ENCODE measurements at regions not wholly inside any gene's neighbourhood (a gene's known extent, or its start where the extent isn't known, plus 50 kb on each side); places are given as distances from the start of the nearest gene placed in this dataset.

DNA sequence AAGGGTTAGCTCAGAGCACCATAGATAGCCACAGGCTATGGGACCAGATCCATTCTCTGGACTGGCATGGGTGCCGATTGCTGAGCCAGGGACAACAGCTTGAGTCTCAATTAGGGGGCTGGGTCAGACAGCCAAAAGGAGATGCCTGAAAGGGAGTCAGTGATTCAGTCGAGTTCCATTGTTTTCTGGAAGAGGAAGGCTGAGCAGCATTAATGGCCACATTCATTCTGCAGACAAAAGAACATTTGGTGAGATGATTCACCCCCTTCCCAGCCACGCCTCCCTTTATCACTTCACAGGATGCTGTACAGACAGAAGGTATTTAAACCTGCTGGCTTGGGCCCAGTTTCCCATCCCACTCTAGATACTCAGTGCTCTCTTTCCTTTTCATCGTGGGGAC is 131.9 kb downstream of the ADAMTS15 start:
- CTCF ChIA-PET = no interaction called here
- no peak overlapping the region for H3K27ac ChIP-seq (ENCODE audit: extremely low read depth, low read depth, low read length)
- POLR2A ChIA-PET = interaction anchor here (0.6 kb wide), 1 partner anchor 250 kb away, joined by 3 read pairs; no protein-coding TSS in a partner anchor

DNA sequence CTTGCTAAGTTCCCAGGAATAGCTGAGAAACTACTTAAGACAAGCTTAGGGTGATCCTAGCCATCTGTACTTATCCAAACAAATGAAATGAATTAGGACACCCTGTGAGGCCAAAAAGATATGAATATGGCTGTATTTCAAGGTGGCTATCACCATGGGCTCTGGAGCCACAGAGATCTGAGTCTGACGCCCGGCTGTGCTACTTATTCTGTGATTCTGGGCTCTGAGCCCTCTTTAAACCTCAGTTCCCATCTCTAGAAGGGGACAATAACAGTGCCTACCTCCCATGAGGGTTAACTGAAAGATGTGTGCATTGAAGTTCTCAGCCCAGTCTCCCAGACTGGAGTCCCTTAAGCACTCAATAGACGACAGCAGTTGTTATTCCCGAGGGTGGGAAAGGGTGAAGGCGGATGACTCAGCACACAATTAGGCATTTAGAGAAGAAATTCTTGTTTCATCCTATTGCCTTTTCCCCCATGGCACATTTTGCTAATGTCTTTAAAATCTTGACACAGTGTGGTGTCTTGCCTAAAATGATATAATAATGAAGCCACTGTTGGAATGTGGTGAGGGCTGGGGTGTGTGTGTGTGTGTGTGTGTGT is 132.5 kb downstream of the ADAMTS15 start:
- TF ChIP-seq ZFHX2 (tag by site-specific recombination; conservative IDR thresholded peaks at IDR 0.05) (0 out of 2 replicates have a peak, but pooled peaks have one; percentile 16), ZFP3 (tag by site-specific recombination; IDR thresholded peaks at IDR 0.05; ENCODE audit: low read depth) (no peak)
- Histone ChIP-seq H3K36me3 (ENCODE audit: control insufficient read depth in 2 of 2, insufficient read depth in 1 of 2, low read length in 2 of 2) (no peaks in the 10 kb centered on the region), H3K4me1 (ENCODE audit: control insufficient read depth, insufficient read depth, low read length) (peaks cover 4% of the 10 kb centered on the region; the same call in 1 of the 2 replicates), H3K4me3 (ENCODE audit: low read depth, low read length) (no peak overlapping the region), H3K27ac (ENCODE audit: extremely low read depth, low read depth, low read length) (no peak overlapping the region), H3K9me3 (ENCODE audit: control insufficient read depth, insufficient read depth, low read depth, low read length) (no peaks in the 10 kb centered on the region)
- ChIA-PET CTCF (no interaction called here), POLR2A (no interaction called here)

More for the DNA sequence above, 131.9 kb downstream of the ADAMTS15 start:
- TF ChIP-seq ZXDB (tag by site-specific recombination; IDR thresholded peaks at IDR 0.05) (no peak), ZSCAN30 (tag by site-specific recombination; IDR thresholded peaks at IDR 0.05) (no peak), ZNF266 (tag by site-specific recombination; IDR thresholded peaks at IDR 0.05; ENCODE audit: low read depth) (no peak)
- Histone ChIP-seq H3K9me3 (ENCODE audit: control insufficient read depth, insufficient read depth, low read depth, low read length) (no peaks in the 10 kb centered on the region), H3K4me1 (ENCODE audit: control insufficient read depth, insufficient read depth, low read length) (peaks cover 4% of the 10 kb centered on the region; the same call in 1 of the 2 replicates), H3K36me3 (ENCODE audit: control insufficient read depth in 2 of 2, insufficient read depth in 1 of 2, low read length in 2 of 2) (no peaks in the 10 kb centered on the region), H3K4me3 (ENCODE audit: low read depth, low read length) (no peak overlapping the region)

DNA sequence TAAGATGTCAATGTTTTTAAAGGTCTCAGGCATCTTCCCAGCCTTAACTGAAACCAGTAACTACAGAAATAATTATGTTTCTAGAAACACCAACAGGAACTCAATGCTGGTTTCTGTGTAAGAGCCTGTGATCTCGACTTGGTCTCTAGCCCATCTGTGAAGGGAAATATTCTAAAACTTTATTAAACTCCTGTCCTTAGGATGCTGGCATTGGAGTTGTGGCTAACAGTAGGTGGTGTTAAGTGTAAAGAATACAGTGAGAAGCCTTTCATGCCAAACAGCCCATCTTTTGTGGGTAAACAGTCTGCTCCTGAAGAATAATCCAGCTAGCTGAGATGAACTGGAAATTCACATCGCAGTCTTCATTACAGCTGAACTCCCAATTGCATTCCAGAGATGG is 133.2 kb downstream of the ADAMTS15 start:
- no peaks in the 10 kb centered on the region for H3K9me3 ChIP-seq (ENCODE audit: control insufficient read depth, insufficient read depth, low read depth, low read length)
- ChIA-PET CTCF (no interaction called here), POLR2A (no interaction called here)
- H3K4me3 ChIP-seq (ENCODE audit: low read depth, low read length) = no peak overlapping the region
- peaks cover 4% of the 10 kb centered on the region; the same call in 1 of the 2 replicates for H3K4me1 ChIP-seq (ENCODE audit: control insufficient read depth, insufficient read depth, low read length)
- no peaks in the 10 kb centered on the region for H3K36me3 ChIP-seq (ENCODE audit: control insufficient read depth in 2 of 2, insufficient read depth in 1 of 2, low read length in 2 of 2)
- no peak overlapping the region for H3K27ac ChIP-seq (ENCODE audit: extremely low read depth, low read depth, low read length)
- TF ChIP-seq, protein P1, sequence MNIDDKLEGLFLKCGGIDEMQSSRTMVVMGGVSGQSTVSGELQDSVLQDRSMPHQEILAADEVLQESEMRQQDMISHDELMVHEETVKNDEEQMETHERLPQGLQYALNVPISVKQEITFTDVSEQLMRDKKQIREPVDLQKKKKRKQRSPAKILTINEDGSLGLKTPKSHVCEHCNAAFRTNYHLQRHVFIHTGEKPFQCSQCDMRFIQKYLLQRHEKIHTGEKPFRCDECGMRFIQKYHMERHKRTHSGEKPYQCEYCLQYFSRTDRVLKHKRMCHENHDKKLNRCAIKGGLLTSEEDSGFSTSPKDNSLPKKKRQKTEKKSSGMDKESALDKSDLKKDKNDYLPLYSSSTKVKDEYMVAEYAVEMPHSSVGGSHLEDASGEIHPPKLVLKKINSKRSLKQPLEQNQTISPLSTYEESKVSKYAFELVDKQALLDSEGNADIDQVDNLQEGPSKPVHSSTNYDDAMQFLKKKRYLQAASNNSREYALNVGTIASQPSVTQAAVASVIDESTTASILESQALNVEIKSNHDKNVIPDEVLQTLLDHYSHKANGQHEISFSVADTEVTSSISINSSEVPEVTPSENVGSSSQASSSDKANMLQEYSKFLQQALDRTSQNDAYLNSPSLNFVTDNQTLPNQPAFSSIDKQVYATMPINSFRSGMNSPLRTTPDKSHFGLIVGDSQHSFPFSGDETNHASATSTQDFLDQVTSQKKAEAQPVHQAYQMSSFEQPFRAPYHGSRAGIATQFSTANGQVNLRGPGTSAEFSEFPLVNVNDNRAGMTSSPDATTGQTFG (tag by site-specific recombination; IDR thresholded peaks at IDR 0.05; ENCODE audit: borderline replicate concordance) = no peak
- TF ChIP-seq ZIC2 (tag by site-specific recombination; IDR thresholded peaks at IDR 0.05) (no peak), ZNF768 (tag by site-specific recombination; IDR thresholded peaks at IDR 0.05) (no peak), ZNF2 (tag by site-specific recombination; IDR thresholded peaks at IDR 0.05) (no peak), ZNF354C (tag by site-specific recombination; IDR thresholded peaks at IDR 0.05; ENCODE audit: borderline replicate concordance, low read depth) (no peak), ZNF514 (tag by site-specific recombination; IDR thresholded peaks at IDR 0.05) (no peak)
- TF ChIP-seq, protein P2, sequence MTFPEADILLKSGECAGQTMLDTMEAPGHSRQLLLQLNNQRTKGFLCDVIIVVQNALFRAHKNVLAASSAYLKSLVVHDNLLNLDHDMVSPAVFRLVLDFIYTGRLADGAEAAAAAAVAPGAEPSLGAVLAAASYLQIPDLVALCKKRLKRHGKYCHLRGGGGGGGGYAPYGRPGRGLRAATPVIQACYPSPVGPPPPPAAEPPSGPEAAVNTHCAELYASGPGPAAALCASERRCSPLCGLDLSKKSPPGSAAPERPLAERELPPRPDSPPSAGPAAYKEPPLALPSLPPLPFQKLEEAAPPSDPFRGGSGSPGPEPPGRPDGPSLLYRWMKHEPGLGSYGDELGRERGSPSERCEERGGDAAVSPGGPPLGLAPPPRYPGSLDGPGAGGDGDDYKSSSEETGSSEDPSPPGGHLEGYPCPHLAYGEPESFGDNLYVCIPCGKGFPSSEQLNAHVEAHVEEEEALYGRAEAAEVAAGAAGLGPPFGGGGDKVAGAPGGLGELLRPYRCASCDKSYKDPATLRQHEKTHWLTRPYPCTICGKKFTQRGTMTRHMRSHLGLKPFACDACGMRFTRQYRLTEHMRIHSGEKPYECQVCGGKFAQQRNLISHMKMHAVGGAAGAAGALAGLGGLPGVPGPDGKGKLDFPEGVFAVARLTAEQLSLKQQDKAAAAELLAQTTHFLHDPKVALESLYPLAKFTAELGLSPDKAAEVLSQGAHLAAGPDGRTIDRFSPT (tag by site-specific recombination; IDR thresholded peaks at IDR 0.05) = no peak
- TF ChIP-seq, protein P3, sequence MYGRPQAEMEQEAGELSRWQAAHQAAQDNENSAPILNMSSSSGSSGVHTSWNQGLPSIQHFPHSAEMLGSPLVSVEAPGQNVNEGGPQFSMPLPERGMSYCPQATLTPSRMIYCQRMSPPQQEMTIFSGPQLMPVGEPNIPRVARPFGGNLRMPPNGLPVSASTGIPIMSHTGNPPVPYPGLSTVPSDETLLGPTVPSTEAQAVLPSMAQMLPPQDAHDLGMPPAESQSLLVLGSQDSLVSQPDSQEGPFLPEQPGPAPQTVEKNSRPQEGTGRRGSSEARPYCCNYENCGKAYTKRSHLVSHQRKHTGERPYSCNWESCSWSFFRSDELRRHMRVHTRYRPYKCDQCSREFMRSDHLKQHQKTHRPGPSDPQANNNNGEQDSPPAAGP (tag by site-specific recombination; IDR thresholded peaks at IDR 0.05) = no peak
- TF ChIP-seq, protein P4, sequence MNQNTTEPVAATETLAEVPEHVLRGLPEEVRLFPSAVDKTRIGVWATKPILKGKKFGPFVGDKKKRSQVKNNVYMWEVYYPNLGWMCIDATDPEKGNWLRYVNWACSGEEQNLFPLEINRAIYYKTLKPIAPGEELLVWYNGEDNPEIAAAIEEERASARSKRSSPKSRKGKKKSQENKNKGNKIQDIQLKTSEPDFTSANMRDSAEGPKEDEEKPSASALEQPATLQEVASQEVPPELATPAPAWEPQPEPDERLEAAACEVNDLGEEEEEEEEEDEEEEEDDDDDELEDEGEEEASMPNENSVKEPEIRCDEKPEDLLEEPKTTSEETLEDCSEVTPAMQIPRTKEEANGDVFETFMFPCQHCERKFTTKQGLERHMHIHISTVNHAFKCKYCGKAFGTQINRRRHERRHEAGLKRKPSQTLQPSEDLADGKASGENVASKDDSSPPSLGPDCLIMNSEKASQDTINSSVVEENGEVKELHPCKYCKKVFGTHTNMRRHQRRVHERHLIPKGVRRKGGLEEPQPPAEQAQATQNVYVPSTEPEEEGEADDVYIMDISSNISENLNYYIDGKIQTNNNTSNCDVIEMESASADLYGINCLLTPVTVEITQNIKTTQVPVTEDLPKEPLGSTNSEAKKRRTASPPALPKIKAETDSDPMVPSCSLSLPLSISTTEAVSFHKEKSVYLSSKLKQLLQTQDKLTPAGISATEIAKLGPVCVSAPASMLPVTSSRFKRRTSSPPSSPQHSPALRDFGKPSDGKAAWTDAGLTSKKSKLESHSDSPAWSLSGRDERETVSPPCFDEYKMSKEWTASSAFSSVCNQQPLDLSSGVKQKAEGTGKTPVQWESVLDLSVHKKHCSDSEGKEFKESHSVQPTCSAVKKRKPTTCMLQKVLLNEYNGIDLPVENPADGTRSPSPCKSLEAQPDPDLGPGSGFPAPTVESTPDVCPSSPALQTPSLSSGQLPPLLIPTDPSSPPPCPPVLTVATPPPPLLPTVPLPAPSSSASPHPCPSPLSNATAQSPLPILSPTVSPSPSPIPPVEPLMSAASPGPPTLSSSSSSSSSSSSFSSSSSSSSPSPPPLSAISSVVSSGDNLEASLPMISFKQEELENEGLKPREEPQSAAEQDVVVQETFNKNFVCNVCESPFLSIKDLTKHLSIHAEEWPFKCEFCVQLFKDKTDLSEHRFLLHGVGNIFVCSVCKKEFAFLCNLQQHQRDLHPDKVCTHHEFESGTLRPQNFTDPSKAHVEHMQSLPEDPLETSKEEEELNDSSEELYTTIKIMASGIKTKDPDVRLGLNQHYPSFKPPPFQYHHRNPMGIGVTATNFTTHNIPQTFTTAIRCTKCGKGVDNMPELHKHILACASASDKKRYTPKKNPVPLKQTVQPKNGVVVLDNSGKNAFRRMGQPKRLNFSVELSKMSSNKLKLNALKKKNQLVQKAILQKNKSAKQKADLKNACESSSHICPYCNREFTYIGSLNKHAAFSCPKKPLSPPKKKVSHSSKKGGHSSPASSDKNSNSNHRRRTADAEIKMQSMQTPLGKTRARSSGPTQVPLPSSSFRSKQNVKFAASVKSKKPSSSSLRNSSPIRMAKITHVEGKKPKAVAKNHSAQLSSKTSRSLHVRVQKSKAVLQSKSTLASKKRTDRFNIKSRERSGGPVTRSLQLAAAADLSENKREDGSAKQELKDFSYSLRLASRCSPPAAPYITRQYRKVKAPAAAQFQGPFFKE (tag by site-specific recombination; IDR thresholded peaks at IDR 0.05; ENCODE audit: borderline replicate concordance) = no peak
